ENCODE measurements at regions not wholly inside any gene's neighbourhood (a gene's known extent, or its start where the extent isn't known, plus 50 kb on each side); places are given as distances from the start of the nearest gene placed in this dataset.

- H3K27me3 ChIP-seq (ENCODE audit: control insufficient read depth in 1 of 2, insufficient read depth in 2 of 2, low read length in 1 of 2), result no peaks in the 10 kb centered on the region
- no peaks in the 10 kb centered on the region for H3K36me3 ChIP-seq (ENCODE audit: control insufficient read depth in 1 of 2, insufficient read depth in 2 of 2, low read length in 1 of 2)
- WGBS, 2 donors, result 97 to 100% methylated on average over 1 of the region's 1 CpG
- no peaks in the 10 kb centered on the region for H3K9me3 ChIP-seq (ENCODE audit: control insufficient read depth, low read length)
- no peak overlapping the region for H3K4me3 ChIP-seq (ENCODE audit: low read length in 2 of 2)
- ATAC-seq (ENCODE audit: low FRiP score), result no peak
- H3K4me1 ChIP-seq (ENCODE audit: control insufficient read depth in 1 of 2, insufficient read depth in 2 of 2, low read length in 2 of 2), result no peaks in the 10 kb centered on the region
- no peak overlapping the region for H3K27ac ChIP-seq (ENCODE audit: low read depth in 1 of 2, low read length in 2 of 2)
- no peak for DNase-seq
- intact Hi-C loops (cut with DNase I), result no loop called here
Observed at GRCh38 chr17:63142836-63143235, 176.8 kb downstream of the TANC2 start.

DNA sequence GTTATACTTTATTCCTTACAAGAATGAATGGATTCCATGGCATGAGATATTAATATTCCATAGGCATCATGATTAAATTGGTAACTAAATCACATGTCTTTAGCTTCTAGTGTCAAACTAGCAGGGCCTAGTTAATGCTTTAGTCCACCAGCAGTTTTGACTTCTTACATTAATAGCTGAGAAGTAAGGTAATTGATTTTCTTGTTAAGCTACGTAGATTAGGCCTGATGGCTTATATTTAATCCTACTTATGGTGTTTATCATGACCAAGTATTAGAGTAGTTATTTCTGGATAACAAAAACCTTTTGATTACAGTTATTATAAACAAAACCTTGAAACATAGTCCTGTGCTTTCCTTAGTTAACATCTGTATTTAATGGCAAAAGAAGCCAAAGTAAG, 184.5 kb downstream of the TANC2 start:
- WGBS, 2 donors, result 80 to 88% methylated on average over 1 of the region's 1 CpG
- H3K4me3 ChIP-seq (ENCODE audit: low read length in 2 of 2), result no peak overlapping the region
- H3K27ac ChIP-seq (ENCODE audit: low read depth in 1 of 2, low read length in 2 of 2), result no peak overlapping the region
- no peak for ATAC-seq (ENCODE audit: low FRiP score)
- H3K4me1 ChIP-seq (ENCODE audit: control insufficient read depth in 1 of 2, insufficient read depth in 2 of 2, low read length in 2 of 2), result no peaks in the 10 kb centered on the region
- intact Hi-C loops (cut with DNase I), result no loop called here
- DNase-seq, result no peak
- no peaks in the 10 kb centered on the region for H3K27me3 ChIP-seq (ENCODE audit: control insufficient read depth in 1 of 2, insufficient read depth in 2 of 2, low read length in 1 of 2)
- no peaks in the 10 kb centered on the region for H3K36me3 ChIP-seq (ENCODE audit: control insufficient read depth in 1 of 2, insufficient read depth in 2 of 2, low read length in 1 of 2)
- H3K9me3 ChIP-seq (ENCODE audit: control insufficient read depth, low read length), result no peaks in the 10 kb centered on the region

DNA sequence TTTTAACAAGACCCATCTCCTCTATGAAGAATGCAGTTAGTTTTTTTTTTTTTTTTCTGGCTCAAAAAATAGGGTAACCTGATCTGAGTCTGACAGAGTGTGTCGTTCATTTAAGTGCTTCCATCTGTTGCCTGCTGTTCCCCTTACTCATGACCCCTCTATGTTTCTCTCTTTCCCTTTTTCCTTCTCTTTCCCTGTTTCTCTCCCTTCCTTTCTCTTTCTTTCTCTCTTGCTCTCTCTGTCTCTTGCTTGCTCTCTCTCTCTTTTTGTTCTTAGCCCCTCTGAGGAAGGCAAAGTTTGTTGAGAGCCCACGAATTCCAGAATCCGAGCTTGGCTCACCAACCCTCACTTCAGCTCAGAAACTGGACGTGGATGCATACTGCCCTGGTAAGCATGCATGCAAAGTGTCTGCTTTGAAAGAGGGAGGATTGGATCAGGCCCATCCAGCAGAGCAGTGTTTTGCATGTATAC, 185.0 kb downstream of the TANC2 start:
- intact Hi-C loops (cut with DNase I), result no loop called here

GRCh38 chr17:63151941-63152523, 186.0 kb downstream of the TANC2 start:
- WGBS, 2 donors, result 79 to 88% methylated on average over 4 of the region's 4 CpGs
- DNase-seq (no peak), ATAC-seq (ENCODE audit: low FRiP score) (no peak)
- no peak overlapping the region for H3K4me3 ChIP-seq (ENCODE audit: low read length in 2 of 2)
- intact Hi-C loops (cut with DNase I), result no loop called here
- H3K4me1 ChIP-seq (ENCODE audit: control insufficient read depth in 1 of 2, insufficient read depth in 2 of 2, low read length in 2 of 2), result no peaks in the 10 kb centered on the region
- H3K9me3 ChIP-seq (ENCODE audit: control insufficient read depth, low read length), result no peaks in the 10 kb centered on the region
- no peak overlapping the region for H3K27ac ChIP-seq (ENCODE audit: low read depth in 1 of 2, low read length in 2 of 2)
- no peaks in the 10 kb centered on the region for H3K27me3 ChIP-seq (ENCODE audit: control insufficient read depth in 1 of 2, insufficient read depth in 2 of 2, low read length in 1 of 2)
- no peaks in the 10 kb centered on the region for H3K36me3 ChIP-seq (ENCODE audit: control insufficient read depth in 1 of 2, insufficient read depth in 2 of 2, low read length in 1 of 2)

More for the DNA sequence above, 185.0 kb downstream of the TANC2 start:
- no peaks in the 10 kb centered on the region for H3K36me3 ChIP-seq (ENCODE audit: control insufficient read depth in 1 of 2, insufficient read depth in 2 of 2, low read length in 1 of 2)
- H3K27ac ChIP-seq (ENCODE audit: low read depth in 1 of 2, low read length in 2 of 2), result no peak overlapping the region
- 16 to 21% methylated on average over 4 of the region's 4 CpGs for WGBS, 2 donors
- ATAC-seq (ENCODE audit: low FRiP score) (no peak), DNase-seq (no peak)
- H3K4me3 ChIP-seq (ENCODE audit: low read length in 2 of 2), result no peak overlapping the region
- no peaks in the 10 kb centered on the region for H3K27me3 ChIP-seq (ENCODE audit: control insufficient read depth in 1 of 2, insufficient read depth in 2 of 2, low read length in 1 of 2)
- no peaks in the 10 kb centered on the region for H3K9me3 ChIP-seq (ENCODE audit: control insufficient read depth, low read length)
- H3K4me1 ChIP-seq (ENCODE audit: control insufficient read depth in 1 of 2, insufficient read depth in 2 of 2, low read length in 2 of 2), result no peaks in the 10 kb centered on the region

- no peak overlapping the region for H3K27ac ChIP-seq (ENCODE audit: low read depth in 1 of 2, low read length in 2 of 2)
- 57 to 58% methylated on average over 1 of the region's 1 CpG for WGBS, 2 donors
Observed at GRCh38 chr17:63153488-63153887, 187.5 kb downstream of the TANC2 start.

GRCh38 chr17:63154586-63155244, 188.7 kb downstream of the TANC2 start:
- no peak for ATAC-seq (ENCODE audit: low FRiP score)
- H3K4me3 ChIP-seq (ENCODE audit: low read length in 2 of 2), result no peak overlapping the region
- no peaks in the 10 kb centered on the region for H3K9me3 ChIP-seq (ENCODE audit: control insufficient read depth, low read length)
- intact Hi-C loops (cut with DNase I), result no loop called here
- H3K4me1 ChIP-seq (ENCODE audit: control insufficient read depth in 1 of 2, insufficient read depth in 2 of 2, low read length in 2 of 2), result no peaks in the 10 kb centered on the region
- H3K27ac ChIP-seq (ENCODE audit: low read depth in 1 of 2, low read length in 2 of 2), result no peak overlapping the region
- 83 to 86% methylated on average over 1 of the region's 1 CpG for WGBS, 2 donors
- no peaks in the 10 kb centered on the region for H3K36me3 ChIP-seq (ENCODE audit: control insufficient read depth in 1 of 2, insufficient read depth in 2 of 2, low read length in 1 of 2)
- no peaks in the 10 kb centered on the region for H3K27me3 ChIP-seq (ENCODE audit: control insufficient read depth in 1 of 2, insufficient read depth in 2 of 2, low read length in 1 of 2)
- no peak for DNase-seq

More at GRCh38 chr17:63153488-63153887, 187.5 kb downstream of the TANC2 start:
- Histone ChIP-seq H3K4me1 (ENCODE audit: control insufficient read depth in 1 of 2, insufficient read depth in 2 of 2, low read length in 2 of 2) (no peaks in the 10 kb centered on the region), H3K27me3 (ENCODE audit: control insufficient read depth in 1 of 2, insufficient read depth in 2 of 2, low read length in 1 of 2) (no peaks in the 10 kb centered on the region), H3K36me3 (ENCODE audit: control insufficient read depth in 1 of 2, insufficient read depth in 2 of 2, low read length in 1 of 2) (no peaks in the 10 kb centered on the region), H3K4me3 (ENCODE audit: low read length in 2 of 2) (no peak overlapping the region), H3K9me3 (ENCODE audit: control insufficient read depth, low read length) (no peaks in the 10 kb centered on the region)
- intact Hi-C loops (cut with DNase I), result no loop called here
- ATAC-seq (ENCODE audit: low FRiP score) (no peak), DNase-seq (no peak)

- 95 to 96% methylated on average over 1 of the region's 1 CpG for WGBS, 2 donors
- Histone ChIP-seq H3K4me3 (ENCODE audit: low read length in 2 of 2) (no peak overlapping the region), H3K27me3 (ENCODE audit: control insufficient read depth in 1 of 2, insufficient read depth in 2 of 2, low read length in 1 of 2) (no peaks in the 10 kb centered on the region), H3K27ac (ENCODE audit: low read depth in 1 of 2, low read length in 2 of 2) (no peak overlapping the region), H3K36me3 (ENCODE audit: control insufficient read depth in 1 of 2, insufficient read depth in 2 of 2, low read length in 1 of 2) (no peaks in the 10 kb centered on the region), H3K4me1 (ENCODE audit: control insufficient read depth in 1 of 2, insufficient read depth in 2 of 2, low read length in 2 of 2) (no peaks in the 10 kb centered on the region), H3K9me3 (ENCODE audit: control insufficient read depth, low read length) (no peaks in the 10 kb centered on the region)
- no peak for ATAC-seq (ENCODE audit: low FRiP score)
- intact Hi-C loops (cut with DNase I), result no loop called here
- DNase-seq, result no peak
Observed at GRCh38 chr17:63156986-63157385, 191.0 kb downstream of the TANC2 start.

DNA sequence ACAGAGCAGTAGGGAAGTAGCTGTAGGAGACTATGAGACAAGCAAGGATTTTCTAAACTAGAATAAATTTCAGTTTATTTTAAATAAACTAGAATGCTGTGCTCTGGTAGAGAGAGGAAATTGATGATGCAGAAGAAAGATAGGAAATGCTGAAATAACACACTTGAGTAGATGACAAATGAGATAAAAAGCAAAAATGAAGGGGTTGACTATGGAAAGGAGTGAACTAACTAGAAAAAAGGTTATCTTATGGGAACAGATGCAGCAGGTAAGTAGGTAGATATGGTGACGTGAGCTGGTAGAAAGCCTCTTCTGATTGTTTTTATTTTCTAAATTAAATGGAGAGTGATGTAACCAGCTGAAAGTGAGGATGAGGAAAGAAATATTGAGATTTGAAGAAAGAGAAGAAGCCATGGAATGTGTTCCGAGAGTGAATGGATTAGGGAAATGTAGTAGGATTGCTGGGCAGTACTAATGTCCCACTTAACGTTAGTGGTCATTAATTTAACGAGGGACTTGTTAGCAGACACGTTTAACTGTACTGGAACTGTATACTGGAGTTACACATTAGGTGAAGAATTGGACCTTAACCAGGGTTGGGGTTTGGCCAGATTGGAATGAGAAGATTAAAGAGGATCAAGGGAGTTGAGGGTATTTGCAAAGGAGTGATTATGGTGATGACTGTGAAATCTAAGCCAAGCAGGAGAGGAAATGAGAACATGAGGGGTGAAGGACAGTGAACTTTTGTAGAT, 196.5 kb downstream of the TANC2 start:
- 88 to 89% methylated on average over 5 of the region's 5 CpGs for WGBS, 2 donors
- H3K4me1 ChIP-seq (ENCODE audit: control insufficient read depth in 1 of 2, insufficient read depth in 2 of 2, low read length in 2 of 2), result no peaks in the 10 kb centered on the region
- DNase-seq, result no peak
- H3K4me3 ChIP-seq (ENCODE audit: low read length in 2 of 2), result no peak overlapping the region
- no peaks in the 10 kb centered on the region for H3K36me3 ChIP-seq (ENCODE audit: control insufficient read depth in 1 of 2, insufficient read depth in 2 of 2, low read length in 1 of 2)
- intact Hi-C loops (cut with DNase I), result no loop called here
- no peak for ATAC-seq (ENCODE audit: low FRiP score)
- H3K27me3 ChIP-seq (ENCODE audit: control insufficient read depth in 1 of 2, insufficient read depth in 2 of 2, low read length in 1 of 2), result no peaks in the 10 kb centered on the region
- no peak overlapping the region for H3K27ac ChIP-seq (ENCODE audit: low read depth in 1 of 2, low read length in 2 of 2)
- H3K9me3 ChIP-seq (ENCODE audit: control insufficient read depth, low read length), result no peaks in the 10 kb centered on the region

DNA sequence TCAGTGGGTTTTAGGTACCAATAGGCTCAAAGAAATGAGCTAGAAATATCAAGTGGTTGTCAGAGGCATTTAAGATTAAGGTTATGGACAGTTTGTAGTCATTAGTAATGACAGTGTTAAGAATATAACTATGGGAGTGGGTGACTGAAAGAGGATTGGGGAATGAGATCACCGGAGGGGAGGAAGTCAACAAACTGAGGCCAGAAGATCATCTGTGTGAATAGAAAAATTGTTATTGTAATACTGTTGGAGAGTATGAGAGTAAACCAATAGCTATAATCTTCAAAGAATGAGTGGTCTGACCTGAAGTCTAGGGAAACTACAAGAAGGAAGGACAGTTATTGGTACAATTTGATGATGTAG, 197.1 kb downstream of the TANC2 start:
- no peaks in the 10 kb centered on the region for H3K9me3 ChIP-seq (ENCODE audit: control insufficient read depth, low read length)
- H3K4me3 ChIP-seq (ENCODE audit: low read length in 2 of 2), result no peak overlapping the region
- H3K27ac ChIP-seq (ENCODE audit: low read depth in 1 of 2, low read length in 2 of 2), result no peak overlapping the region
- intact Hi-C loops (cut with DNase I), result no loop called here
- H3K4me1 ChIP-seq (ENCODE audit: control insufficient read depth in 1 of 2, insufficient read depth in 2 of 2, low read length in 2 of 2), result no peaks in the 10 kb centered on the region
- H3K27me3 ChIP-seq (ENCODE audit: control insufficient read depth in 1 of 2, insufficient read depth in 2 of 2, low read length in 1 of 2), result no peaks in the 10 kb centered on the region
- no peak for ATAC-seq (ENCODE audit: low FRiP score)
- no peak for DNase-seq
- H3K36me3 ChIP-seq (ENCODE audit: control insufficient read depth in 1 of 2, insufficient read depth in 2 of 2, low read length in 1 of 2), result no peaks in the 10 kb centered on the region
- 92 to 93% methylated on average over 1 of the region's 1 CpG for WGBS, 2 donors
